Endothelial cell of umbilical vein (primary cell): ENCODE measurements at regions not wholly inside any gene's neighbourhood (a gene's known extent, or its start where the extent isn't known, plus 50 kb on each side); places are given as distances from the start of the nearest gene placed in this dataset.

Experiments used
- BruUV-seq: library from RNA; stranded (reverse); fragments of 400-500 nt; replicated peaks from 2 replicates; lab custom pipeline; 2021; lab: Mats Ljungman, UMichigan
- CTCF ChIA-PET: fragments of 300-600, 350-600 bp; sonication (Branson Sonifier 250); formaldehyde crosslinking; loops from one replicate; lab custom pipeline; 2021; ENCODE audit warnings: antibody characterized with exemption, inconsistent platforms; lab: Charles Lee
- POLR2A ChIA-PET: fragments of 300-600, 350-600 bp; sonication (Branson Sonifier 250); formaldehyde crosslinking; loops from one replicate; lab custom pipeline; 2021; ENCODE audit warnings: antibody characterized with exemption, inconsistent platforms; lab: Charles Lee
- DNase-seq: peaks from one replicate; pipeline ENCODE4 v3.0.0-alpha.2; 2011; ENCODE audit warnings: low read depth, low spot score
- FAIRE-seq: peaks from 2 replicates; lab custom pipeline; 2011; peaks lifted over from hg19 to GRCh38; lab: Jason Lieb, UNC
- H2AFZ ChIP-seq: 2 replicates; pipeline ENCODE4 v1.6.0; 2012; ENCODE audit warnings: low read depth, low read length, control low read depth, inconsistent platforms
- H3K27ac ChIP-seq: 2 replicates; pipeline ENCODE4 v1.5.1; 2011; ENCODE audit warnings: low read depth, mild to moderate bottlenecking, control low read depth, low read length, moderate library complexity; ENCODE audit not compliant: insufficient read depth
- H3K27me3 ChIP-seq, 2 experiments: 2 replicates each; pipeline versions ENCODE4 v1.6.0 to v1.6.1; 2011; ENCODE audit warnings: low read length in 2 of 2, mixed read lengths in 1 of 2; ENCODE audit not compliant: control insufficient read depth in 2 of 2, insufficient read depth in 2 of 2
- H3K36me3 ChIP-seq, 2 experiments: 2 replicates in 1 of 2; 3 replicates in 1 of 2; pipeline ENCODE4 v1.5.1; 2011; ENCODE audit warnings: low read length in 2 of 2, mild to moderate bottlenecking in 1 of 2, moderate library complexity in 1 of 2; ENCODE audit not compliant: control insufficient read depth in 2 of 2, insufficient read depth in 2 of 2; ENCODE audit errors: extremely low read depth in 1 of 2
- H3K4me1 ChIP-seq: 3 replicates; pipeline ENCODE4 v1.5.1; 2011; ENCODE audit warnings: mild to moderate bottlenecking, low read length; ENCODE audit not compliant: control insufficient read depth, insufficient read depth; ENCODE audit errors: extremely low read depth
- H3K4me2 ChIP-seq: 2 replicates; pipeline ENCODE4 v1.6.1; 2011; ENCODE audit warnings: low read length, control low read depth, mixed read lengths; ENCODE audit not compliant: insufficient read depth
- H3K4me3 ChIP-seq, 3 experiments: fragments of 200-600 bp in 1 of 3; sonication (generic), shearing (Covaris generic) in 1 of 3; replicated peaks in 1 of 3; 2 replicates each; pipeline ENCODE4 v1.5.1; 2011 to 2016; ENCODE audit warnings: control low read depth in 3 of 3, low read length in 3 of 3, mild to moderate bottlenecking in 2 of 3, inconsistent platforms in 1 of 3, low read depth in 1 of 3, moderate library complexity in 1 of 3; ENCODE audit not compliant: insufficient read depth in 1 of 3
- H3K79me2 ChIP-seq: 2 replicates; pipeline ENCODE4 v1.6.0; 2012; ENCODE audit warnings: low read length, inconsistent platforms; ENCODE audit not compliant: control insufficient read depth, insufficient read depth
- H3K9ac ChIP-seq: replicated peaks from 2 replicates; pipeline ENCODE3; 2011; ENCODE audit warnings: low read length, control low read depth; ENCODE audit not compliant: insufficient read depth; ENCODE audit errors: extremely low read depth
- H3K9me1 ChIP-seq: replicated peaks from 3 replicates; pipeline ENCODE4 v1.6.0; 2011; ENCODE audit warnings: mild to moderate bottlenecking, low read length; ENCODE audit not compliant: control insufficient read depth, insufficient read depth; ENCODE audit errors: extremely low read depth
- H3K9me3 ChIP-seq: replicated peaks from 2 replicates; pipeline ENCODE4 v1.5.1; 2012; ENCODE audit warnings: low read length, inconsistent platforms; ENCODE audit not compliant: control insufficient read depth, insufficient read depth
- H4K20me1 ChIP-seq: replicated peaks from 2 replicates; pipeline ENCODE3; 2011; ENCODE audit warnings: mild to moderate bottlenecking, low read length; ENCODE audit not compliant: control insufficient read depth, insufficient read depth; ENCODE audit errors: extremely low read depth
- EZH2 ChIP-seq: IDR thresholded peaks from 2 replicates; pipeline ENCODE4 v1.6.1; 2012; ENCODE audit warnings: borderline replicate concordance, low read depth, mild to moderate bottlenecking, moderate library complexity, low read length, inconsistent platforms; ENCODE audit not compliant: severe bottlenecking
- FOS ChIP-seq: IDR thresholded peaks from 2 replicates; pipeline ENCODE4 v1.6.1; 2011; ENCODE audit warnings: mild to moderate bottlenecking, low read length, moderate library complexity, borderline replicate concordance; ENCODE audit not compliant: insufficient read depth
- GATA2 ChIP-seq: IDR thresholded peaks from 2 replicates; pipeline ENCODE4 v1.7.0; 2011; ENCODE audit warnings: low read depth, mild to moderate bottlenecking, moderate library complexity, mixed read lengths, low read length; ENCODE audit not compliant: insufficient read length, insufficient read depth
- JUN ChIP-seq: IDR thresholded peaks from 2 replicates; pipeline ENCODE4 v1.6.1; 2011; ENCODE audit warnings: borderline replicate concordance, low read depth; ENCODE audit not compliant: insufficient read length, insufficient read depth
- MYC ChIP-seq: IDR thresholded peaks from one replicate; pipeline ENCODE4 v1.6.1; 2011; ENCODE audit warnings: mild to moderate bottlenecking, low read depth, low read length
- POLR2A ChIP-seq: IDR thresholded peaks from 2 replicates; pipeline ENCODE4 v1.6.1; 2012; ENCODE audit warnings: low read depth, mild to moderate bottlenecking, control low read depth, low read length
- POLR2AphosphoS5 ChIP-seq: IDR thresholded peaks from 2 replicates; pipeline ENCODE4 v1.6.1; 2012; ENCODE audit warnings: low read depth, mild to moderate bottlenecking, control low read depth, low read length, moderate library complexity; ENCODE audit not compliant: insufficient read depth
- dilution Hi-C: fragments of 300-500 bp; cut with MboI; formaldehyde crosslinking; loops from one replicate; pipeline ENCODE4 v1.15.0; 2019; ENCODE audit warnings: low sequenced_read_pairs; ENCODE audit not compliant: extremely low pct_ligation_motif_present
- intact Hi-C: fragments of 100-400 bp; cut with micrococcal nuclease; formaldehyde crosslinking; loops from one replicate; pipeline ENCODE4 v1.10.0; 2022
- TF ChIP-seq, protein P1 (sequence below): IDR thresholded peaks from 2 replicates; pipeline ENCODE4 v1.6.1; 2011; ENCODE audit not compliant: insufficient read depth, insufficient read length
- TF ChIP-seq, protein P2 (sequence below), 2 donors: IDR thresholded peaks; 1 replicate in 1 of 2; 2 replicates in 1 of 2; pipeline ENCODE4 v1.5.1; 2011; ENCODE audit warnings: low read length in 2 of 2, mild to moderate bottlenecking in 2 of 2, moderate library complexity in 2 of 2, control low read depth in 1 of 2, inconsistent platforms in 1 of 2, low read depth in 1 of 2; ENCODE audit not compliant: insufficient read depth in 1 of 2; ENCODE audit errors: extremely low read depth in 1 of 2

DNA sequence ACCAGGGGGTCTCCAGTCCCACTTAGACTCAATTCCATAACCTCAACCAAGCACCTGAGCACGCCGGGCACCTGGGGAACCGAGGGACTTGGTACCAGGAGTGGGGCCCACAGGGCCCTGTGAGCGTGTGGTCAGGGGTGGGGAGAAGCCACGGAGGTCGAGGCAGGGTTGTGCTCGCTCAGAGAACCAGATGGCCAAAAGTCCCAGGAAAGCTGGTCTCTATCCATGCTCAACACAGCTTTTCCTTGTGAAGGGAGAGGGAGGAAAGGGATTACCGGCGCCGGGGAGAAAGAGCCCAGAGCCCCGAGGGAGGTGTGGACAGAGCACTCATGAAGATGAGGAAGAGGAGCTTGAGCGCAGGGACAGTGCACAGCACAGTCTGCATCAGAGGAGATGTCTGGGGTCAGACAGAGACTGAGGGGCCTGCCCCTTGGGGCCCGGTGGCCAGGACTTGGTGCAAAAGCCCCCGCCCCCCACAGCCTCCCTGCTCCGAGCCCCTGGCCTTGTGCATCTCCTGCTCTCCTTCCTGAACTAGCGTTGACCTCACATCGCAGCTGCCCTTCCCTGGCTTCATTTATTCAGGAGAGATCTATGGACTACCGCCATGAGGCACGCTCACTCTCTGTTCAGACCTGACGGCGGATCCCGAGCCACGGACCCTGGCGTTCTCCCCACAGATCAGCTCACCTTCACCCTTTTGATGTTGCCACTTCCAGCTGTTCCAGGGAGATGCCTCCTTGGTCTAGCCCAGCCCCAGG lies 355.4 kb upstream of the TNRC6C start:
- Histone ChIP-seq H3K9me1 (no peaks in the 10 kb centered on the region), H3K36me3 (no peaks in the 10 kb centered on the region), H3K4me1 (no peaks in the 10 kb centered on the region), H3K4me3 (no peak overlapping the region), H3K9ac (no peak overlapping the region), H2AFZ (no peak overlapping the region), H3K79me2 (no peaks in the 10 kb centered on the region), H4K20me1 (no peaks in the 10 kb centered on the region), H3K9me3 (no peaks in the 10 kb centered on the region), H3K27ac (no peak overlapping the region), H3K27me3 (no peaks in the 10 kb centered on the region), H3K4me2 (no peak overlapping the region)
- dilution Hi-C loops, result no loop called here
- DNase-seq (no peak), FAIRE-seq (no peak)
- no peak for TF ChIP-seq EZH2
- no peak for TF ChIP-seq MYC
- TF ChIP-seq, protein P1, sequence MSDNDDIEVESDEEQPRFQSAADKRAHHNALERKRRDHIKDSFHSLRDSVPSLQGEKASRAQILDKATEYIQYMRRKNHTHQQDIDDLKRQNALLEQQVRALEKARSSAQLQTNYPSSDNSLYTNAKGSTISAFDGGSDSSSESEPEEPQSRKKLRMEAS, result no peak
- TF ChIP-seq POLR2A, result no peak
- TF ChIP-seq POLR2AphosphoS5, result no peak
- TF ChIP-seq FOS, result no peak
- no peak for TF ChIP-seq GATA2
- no peak for TF ChIP-seq JUN
- TF ChIP-seq, protein P2, sequence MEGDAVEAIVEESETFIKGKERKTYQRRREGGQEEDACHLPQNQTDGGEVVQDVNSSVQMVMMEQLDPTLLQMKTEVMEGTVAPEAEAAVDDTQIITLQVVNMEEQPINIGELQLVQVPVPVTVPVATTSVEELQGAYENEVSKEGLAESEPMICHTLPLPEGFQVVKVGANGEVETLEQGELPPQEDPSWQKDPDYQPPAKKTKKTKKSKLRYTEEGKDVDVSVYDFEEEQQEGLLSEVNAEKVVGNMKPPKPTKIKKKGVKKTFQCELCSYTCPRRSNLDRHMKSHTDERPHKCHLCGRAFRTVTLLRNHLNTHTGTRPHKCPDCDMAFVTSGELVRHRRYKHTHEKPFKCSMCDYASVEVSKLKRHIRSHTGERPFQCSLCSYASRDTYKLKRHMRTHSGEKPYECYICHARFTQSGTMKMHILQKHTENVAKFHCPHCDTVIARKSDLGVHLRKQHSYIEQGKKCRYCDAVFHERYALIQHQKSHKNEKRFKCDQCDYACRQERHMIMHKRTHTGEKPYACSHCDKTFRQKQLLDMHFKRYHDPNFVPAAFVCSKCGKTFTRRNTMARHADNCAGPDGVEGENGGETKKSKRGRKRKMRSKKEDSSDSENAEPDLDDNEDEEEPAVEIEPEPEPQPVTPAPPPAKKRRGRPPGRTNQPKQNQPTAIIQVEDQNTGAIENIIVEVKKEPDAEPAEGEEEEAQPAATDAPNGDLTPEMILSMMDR (IDR thresholded peaks at IDR 0.05; ENCODE audit: extremely low read depth in 1 of 2, insufficient read depth in 1 of 2, low read depth in 1 of 2, low read length in 2 of 2), result no peak
- BruUV-seq, result no TSS peak
- intact Hi-C loops, result no loop called here
- CTCF ChIA-PET, result no interaction called here
- POLR2A ChIA-PET, result no interaction called here
